Left kidney (tissue), 1 donor: ENCODE measurements at regions not wholly inside any gene's neighbourhood (a gene's known extent, or its start where the extent isn't known, plus 50 kb on each side); places are given as distances from the start of the nearest gene placed in this dataset.

Experiments used
- DNase-seq: peaks from one replicate; pipeline ENCODE4 v3.0.0-alpha.2; 2013

GRCh38 chr2:21519412-21519811 is 395.6 kb downstream of the TDRD15 start:
- no peak for DNase-seq

- no peak for DNase-seq
Observed at GRCh38 chr2:21519821-21520220, 396.1 kb downstream of the TDRD15 start.

- no peak for DNase-seq
Observed at GRCh38 chr2:21535826-21536225, 412.1 kb downstream of the TDRD15 start.

GRCh38 chr2:21539685-21540084 is 415.9 kb downstream of the TDRD15 start:
- no peak for DNase-seq

GRCh38 chr2:21543630-21544029 is 419.9 kb downstream of the TDRD15 start:
- DNase-seq = no peak

GRCh38 chr2:21544392-21544791 is 420.6 kb downstream of the TDRD15 start:
- no peak for DNase-seq

- DNase-seq = no peak
Observed at GRCh38 chr2:21552981-21553380, 429.2 kb downstream of the TDRD15 start.

GRCh38 chr2:21559351-21559750 is 435.6 kb downstream of the TDRD15 start:
- no peak for DNase-seq

GRCh38 chr2:21561965-21562364 is 438.2 kb downstream of the TDRD15 start:
- no peak for DNase-seq

- no peak for DNase-seq
Observed at GRCh38 chr2:21567395-21567794, 443.6 kb downstream of the TDRD15 start.

GRCh38 chr2:21571686-21572085 is 447.9 kb downstream of the TDRD15 start:
- no peak for DNase-seq

- no peak for DNase-seq
Observed at GRCh38 chr2:21580391-21580790, 456.6 kb downstream of the TDRD15 start.

GRCh38 chr2:21585881-21586280 is 462.1 kb downstream of the TDRD15 start:
- DNase-seq = no peak

- DNase-seq = no peak
Observed at GRCh38 chr2:21590026-21590690, 466.4 kb downstream of the TDRD15 start.

- no peak for DNase-seq
Observed at GRCh38 chr2:21591926-21592325, 468.2 kb downstream of the TDRD15 start.

GRCh38 chr2:21599417-21599816 is 475.6 kb downstream of the TDRD15 start:
- DNase-seq = peak; percentile 14

GRCh38 chr2:21602789-21603188 is 479.0 kb downstream of the TDRD15 start:
- DNase-seq = no peak

- DNase-seq = no peak
Observed at GRCh38 chr2:21607572-21607971, 483.8 kb downstream of the TDRD15 start.

GRCh38 chr2:21610304-21610703 is 486.5 kb downstream of the TDRD15 start:
- DNase-seq = no peak

GRCh38 chr2:21617885-21618434 is 494.2 kb downstream of the TDRD15 start:
- DNase-seq = no peak

GRCh38 chr2:21620771-21621170 is 497.0 kb downstream of the TDRD15 start:
- no peak for DNase-seq

- DNase-seq = no peak
Observed at GRCh38 chr2:21627938-21628337, 504.2 kb downstream of the TDRD15 start.

GRCh38 chr2:21633015-21633414 is 509.2 kb downstream of the TDRD15 start:
- DNase-seq = no peak

GRCh38 chr2:21633466-21633865 is 509.7 kb downstream of the TDRD15 start:
- DNase-seq = no peak
